Suprapubic skin (tissue), 4 donors: ENCODE measurements at regions not wholly inside any gene's neighbourhood (a gene's known extent, or its start where the extent isn't known, plus 50 kb on each side); places are given as distances from the start of the nearest gene placed in this dataset.

ENCODE experiments used
- CTCF ChIP-seq, 2 donors: fragments of 200-600 bp in 1 of 2; fragments of 450-650 bp in 1 of 2; sonication (generic) in 1 of 2; IDR thresholded peaks; one replicate each; pipeline ENCODE4 v1.5.1; 2016 to 2019; ENCODE audit warnings: antibody characterized with exemption in 2 of 2, mild to moderate bottlenecking in 1 of 2, moderate library complexity in 1 of 2
- EP300 ChIP-seq: sonication (generic); formaldehyde crosslinking; IDR thresholded peaks from one replicate; pipeline ENCODE4 v1.6.1; 2017; ENCODE audit warnings: antibody characterized with exemption
- POLR2A ChIP-seq, 2 donors: fragments of 450-650 bp; IDR thresholded peaks; one replicate each; pipeline ENCODE4 v1.6.1; 2017; ENCODE audit warnings: antibody characterized with exemption in 2 of 2, mild to moderate bottlenecking in 2 of 2, moderate library complexity in 2 of 2
- POLR2AphosphoS5 ChIP-seq, 3 donors: sonication (generic); formaldehyde crosslinking; IDR thresholded peaks; one replicate each; pipeline ENCODE4 v1.6.1; 2017; ENCODE audit warnings: antibody characterized with exemption in 3 of 3

GRCh38 chr5:152178350-152178699, 226.8 kb downstream of the NMUR2 start:
- TF ChIP-seq CTCF (IDR thresholded peaks at IDR 0.05) (no peak), POLR2A (IDR thresholded peaks at IDR 0.05) (no peak), POLR2AphosphoS5 (IDR thresholded peaks at IDR 0.05) (no peak), EP300 (no peak)
